NCI-H524 (cell line): ENCODE measurements at regions not wholly inside any gene's neighbourhood (a gene's known extent, or its start where the extent isn't known, plus 50 kb on each side); places are given as distances from the start of the nearest gene placed in this dataset.

Experiments used
- DNase-seq, 2 experiments: peaks; one replicate each; lab custom pipeline; 2025; lab: John Stamatoyannopoulos, UW

DNA sequence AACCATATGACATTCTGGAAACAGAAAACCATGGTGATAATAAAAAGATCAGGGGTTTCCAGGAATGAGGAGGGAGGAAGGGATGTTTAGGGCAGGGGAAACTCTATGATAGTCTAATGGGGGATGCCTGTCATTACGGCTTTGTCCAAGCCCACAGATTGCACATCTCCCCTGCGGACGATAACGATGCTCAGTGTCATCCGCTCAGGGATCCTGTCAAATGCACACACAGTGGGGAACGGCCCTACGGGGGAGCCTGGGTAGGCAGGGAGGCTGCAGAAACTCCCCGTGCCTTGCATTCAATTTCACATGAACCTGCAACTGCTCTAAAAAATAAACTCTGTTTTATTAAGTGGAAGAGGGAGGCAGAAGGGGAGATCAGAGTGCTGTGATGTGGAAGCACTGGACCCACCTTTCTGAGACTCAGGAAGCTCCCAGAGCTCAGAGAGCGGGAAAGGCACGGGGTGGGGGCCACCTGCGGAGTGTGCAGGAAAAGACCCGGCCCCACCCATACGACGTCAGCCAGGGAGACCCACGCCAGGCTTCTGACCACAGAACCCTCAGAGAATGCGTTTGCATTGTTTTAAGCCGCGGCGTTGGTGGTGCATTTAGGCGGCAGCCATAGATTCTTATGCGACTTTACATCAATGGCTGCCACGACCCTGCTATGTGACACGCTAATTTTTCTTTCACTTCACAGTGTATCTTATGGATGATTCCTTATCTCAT is 543.5 kb downstream of the BRD1 start:
- DNase-seq, result no peak

- no peak for DNase-seq
These were observed 545.1 kb downstream of the BRD1 start for GRCh38 chr22:49282596-49282995.

- no peak for DNase-seq
These were observed 546.0 kb downstream of the BRD1 start for GRCh38 chr22:49281467-49282340.

DNA sequence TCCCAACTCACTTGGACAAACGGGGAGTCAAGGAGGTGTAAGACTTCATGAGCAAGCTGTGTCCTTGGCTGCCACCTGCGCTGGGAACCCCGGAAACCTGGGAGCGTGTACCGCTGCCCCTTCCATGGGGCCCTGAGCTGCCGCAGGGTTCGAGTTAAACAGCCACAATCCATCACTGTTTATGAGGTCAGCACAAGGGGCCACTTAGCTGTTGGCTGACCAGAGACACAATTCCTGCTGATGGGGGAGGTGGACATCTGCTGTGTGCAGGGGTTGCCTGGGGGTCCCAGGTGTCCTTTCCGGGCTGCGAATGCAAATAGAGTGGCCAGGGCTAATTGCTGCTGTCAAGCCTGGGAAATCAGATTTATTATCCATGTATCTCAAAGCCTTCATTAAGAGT is 549.3 kb downstream of the BRD1 start:
- no peak for DNase-seq

GRCh38 chr22:49276567-49276966 is 551.1 kb downstream of the BRD1 start:
- no peak for DNase-seq

DNA sequence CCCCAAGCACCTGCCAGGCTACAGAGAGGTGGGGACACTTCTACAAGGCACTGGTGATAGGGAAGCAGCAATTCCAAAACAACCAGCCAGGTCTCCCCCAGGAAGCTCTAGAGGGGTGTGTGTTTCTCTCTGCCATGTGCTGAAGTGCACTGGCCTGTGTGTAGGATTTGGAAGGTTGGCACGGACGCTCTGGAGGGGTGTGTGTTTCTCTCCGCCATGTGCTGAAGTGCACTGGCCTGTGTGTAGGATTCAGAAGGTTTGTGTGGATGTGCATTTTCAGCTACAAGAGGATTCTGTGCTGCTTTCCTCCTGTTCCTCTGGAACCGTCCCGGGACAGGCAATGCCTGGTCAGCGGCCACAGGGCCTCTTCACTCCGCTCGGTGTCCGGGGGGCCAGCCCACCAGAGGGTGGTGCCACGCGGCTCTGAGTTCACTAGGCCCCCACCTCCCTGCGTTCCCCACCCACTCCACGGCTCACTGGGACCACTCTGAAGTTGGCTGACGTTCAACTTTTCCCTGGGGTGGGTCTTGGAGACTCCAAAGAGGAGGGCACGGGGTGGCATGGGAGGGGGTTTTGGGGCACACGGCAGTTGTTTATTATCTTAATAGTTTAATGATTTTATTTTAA is 552.8 kb downstream of the BRD1 start:
- no peak for DNase-seq

DNA sequence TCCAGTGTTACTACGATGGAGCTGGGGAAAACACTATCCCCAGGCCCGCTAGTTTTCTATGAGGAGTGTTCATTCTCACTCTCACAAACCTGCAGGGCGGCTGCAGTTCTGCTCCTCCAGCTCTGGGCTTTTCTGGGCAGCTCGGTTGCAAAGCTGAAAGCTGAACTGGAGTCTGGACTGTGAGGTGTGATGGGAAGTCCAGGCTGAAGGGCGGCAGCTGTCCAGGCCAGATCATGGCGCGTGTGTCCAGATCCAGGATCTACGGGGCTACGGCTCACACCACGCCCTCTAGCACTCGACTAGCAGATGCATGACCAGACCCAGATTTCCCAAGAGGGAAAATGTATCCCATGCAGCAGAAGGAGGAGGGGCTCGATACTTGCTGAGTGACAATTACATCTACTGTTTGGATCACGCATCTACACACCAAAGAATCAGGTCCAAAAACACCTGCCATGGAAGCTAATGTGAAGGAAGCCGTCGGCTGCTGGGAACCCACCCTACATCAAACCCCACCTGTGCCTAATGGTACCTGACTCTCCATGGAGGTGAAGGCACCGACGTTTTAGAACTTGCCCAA is 555.0 kb downstream of the BRD1 start:
- peak in 1 of 2 experiments; percentile 38 for DNase-seq

DNA sequence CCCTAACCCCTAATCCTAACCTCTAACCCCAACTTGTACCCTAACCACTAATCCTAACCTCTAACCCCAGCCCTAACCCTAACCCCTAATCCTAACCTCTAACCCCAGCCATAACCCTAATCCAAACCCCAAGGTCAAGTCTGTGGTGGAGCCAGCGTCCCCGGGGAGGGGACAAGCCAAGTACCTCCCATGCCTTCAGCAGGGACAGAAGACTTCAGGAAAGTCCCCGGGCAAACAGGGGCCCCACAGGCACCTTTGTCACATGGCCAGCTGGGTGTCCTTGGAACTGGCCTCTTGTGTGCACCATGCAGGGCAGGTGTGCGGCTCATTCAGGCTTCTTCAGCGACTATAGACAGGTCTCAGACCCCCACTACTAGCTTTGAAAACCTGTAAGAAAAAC is 555.8 kb downstream of the BRD1 start:
- DNase-seq, result no peak

GRCh38 chr22:49271369-49271727 is 556.3 kb downstream of the BRD1 start:
- no peak for DNase-seq

DNA sequence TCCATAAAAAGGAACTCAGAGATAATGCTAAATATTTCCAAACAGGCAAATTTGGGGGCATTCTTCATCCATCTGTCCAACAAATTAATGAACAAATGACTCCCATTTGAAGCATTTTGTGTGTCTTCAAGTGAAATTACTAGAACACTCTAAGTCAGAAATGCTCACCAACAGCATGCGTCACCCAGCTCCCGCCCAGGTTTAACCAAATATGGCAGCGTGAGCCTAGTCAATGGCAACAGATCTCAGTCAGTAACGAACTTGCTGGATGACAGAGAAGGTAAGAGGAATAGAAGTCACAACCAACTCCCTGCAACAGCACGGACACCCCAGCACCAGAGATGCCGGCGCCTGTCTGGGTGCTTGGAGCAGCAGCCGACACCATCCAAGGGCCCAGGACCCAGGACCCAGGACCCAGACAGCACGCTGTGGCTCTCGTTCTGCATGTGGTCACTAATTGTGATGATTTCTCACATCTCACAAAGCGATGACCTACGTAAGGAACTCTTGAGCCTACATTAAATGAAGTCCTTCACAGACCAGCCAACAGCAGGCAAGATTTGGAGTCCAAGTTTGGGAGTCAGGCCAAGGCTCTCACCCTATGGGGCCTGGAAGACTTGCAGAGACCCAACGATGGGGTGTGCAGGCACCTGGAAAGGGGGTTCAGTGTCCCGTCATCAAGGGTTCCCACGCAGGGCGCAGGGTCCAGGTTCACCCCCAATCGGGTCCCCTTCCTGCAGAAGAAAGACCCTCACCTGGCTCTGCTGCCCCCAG is 556.9 kb downstream of the BRD1 start:
- DNase-seq, result no peak

- no peak for DNase-seq
These were observed 557.7 kb downstream of the BRD1 start for GRCh38 chr22:49269928-49270327.

- no peak for DNase-seq
These were observed 558.3 kb downstream of the BRD1 start for GRCh38 chr22:49269371-49269770.

GRCh38 chr22:49268924-49269323 is 558.7 kb downstream of the BRD1 start:
- DNase-seq, result no peak

GRCh38 chr22:49267996-49268395 is 559.7 kb downstream of the BRD1 start:
- no peak for DNase-seq

- peak in 1 of 2 experiments; percentile 75 for DNase-seq
These were observed 560.8 kb downstream of the BRD1 start for GRCh38 chr22:49266561-49267519.

DNA sequence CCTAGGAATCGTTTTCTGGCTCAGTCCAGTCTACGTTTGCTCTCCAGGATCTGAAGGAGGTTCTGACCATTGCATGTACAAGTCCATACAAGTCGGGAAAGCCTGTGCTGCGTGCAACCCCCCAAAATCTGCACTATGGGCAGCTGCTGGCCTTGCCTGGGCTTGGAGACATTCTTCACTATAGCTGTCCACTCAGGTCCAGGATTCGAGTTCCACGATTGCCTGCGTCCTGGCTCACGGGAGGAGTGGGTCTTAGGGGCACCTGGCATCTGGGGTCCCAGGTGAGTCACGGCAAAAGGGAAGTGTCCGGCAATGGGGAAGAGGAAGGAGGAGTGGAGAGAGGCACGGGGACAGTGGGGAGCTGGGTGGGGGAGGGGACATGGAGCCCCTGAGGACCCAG is 563.0 kb downstream of the BRD1 start:
- DNase-seq, result no peak

DNA sequence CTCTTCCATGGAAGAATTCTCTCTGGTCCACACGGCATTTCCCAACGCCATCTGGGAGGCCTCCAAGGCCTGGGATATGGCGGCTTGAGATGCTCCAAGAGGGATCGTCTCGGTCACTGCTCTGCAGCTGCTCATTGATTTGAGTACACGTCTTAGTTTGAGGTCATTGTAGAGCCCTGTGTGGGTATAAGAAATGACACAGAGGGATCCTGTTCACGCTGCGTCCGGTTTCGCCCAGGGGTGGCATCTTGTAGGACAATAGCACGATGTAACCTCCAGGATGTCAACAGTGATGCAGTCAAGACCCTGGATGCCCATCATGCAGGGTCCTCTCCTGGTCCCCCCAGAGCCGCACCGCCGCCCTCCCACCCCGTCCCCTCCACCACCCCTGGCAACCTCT is 564.6 kb downstream of the BRD1 start:
- no peak for DNase-seq

DNA sequence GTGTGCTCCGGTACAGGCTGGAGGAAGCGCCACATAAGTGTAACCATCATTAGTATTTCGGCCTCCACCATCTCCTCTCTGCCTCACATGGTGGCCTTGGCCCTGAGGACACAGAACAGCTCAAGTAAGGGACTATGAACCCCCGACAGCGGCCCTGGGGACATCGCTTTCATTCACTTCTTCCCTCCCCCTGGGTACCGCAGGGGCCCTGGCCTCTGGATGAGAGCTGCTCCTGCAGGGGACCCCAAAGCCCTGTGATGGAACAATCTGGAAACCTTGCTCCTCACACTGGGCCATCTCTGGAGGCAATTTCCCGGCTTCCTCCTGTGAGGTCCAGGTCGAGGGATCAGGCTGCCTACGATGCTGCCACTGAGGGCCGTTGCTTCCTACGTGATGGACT is 565.5 kb downstream of the BRD1 start:
- DNase-seq, result no peak

GRCh38 chr22:49261616-49262015 is 566.1 kb downstream of the BRD1 start:
- DNase-seq, result no peak

- DNase-seq, result no peak
These were observed 566.7 kb downstream of the BRD1 start for GRCh38 chr22:49260681-49261580.
